GM19452 (cell line): ENCODE measurements at regions not wholly inside any gene's neighbourhood (a gene's known extent, or its start where the extent isn't known, plus 50 kb on each side); places are given as distances from the start of the nearest gene placed in this dataset.
"Not testable (repeated sequence)": the region's sequence is repeated elsewhere in the genome, so short reads cannot be mapped to it uniquely, and the experiment has no call there.

Experiments
- ATAC-seq: cut with Tn5 transposase; IDR thresholded peaks from one replicate; pipeline ENCODE4 v1.9.1; 2021; ENCODE audit not compliant: unreplicated experiment

- ATAC-seq = no peak
Measured at GRCh38 chr6:4274382-4275082, 139.2 kb upstream of the ECI2 start.

- ATAC-seq = no peak
Measured at GRCh38 chr6:4272996-4273395, 137.6 kb upstream of the ECI2 start.

GRCh38 chr6:4271761-4272470 is 136.5 kb upstream of the ECI2 start:
- ATAC-seq = no peak

- ATAC-seq = no peak
Measured at GRCh38 chr6:4270776-4271175, 135.4 kb upstream of the ECI2 start.

GRCh38 chr6:4270001-4270400 is 134.6 kb upstream of the ECI2 start:
- ATAC-seq = no peak

- no peak for ATAC-seq
Measured at GRCh38 chr6:4268171-4268570, 132.8 kb upstream of the ECI2 start.

GRCh38 chr6:4265740-4266139 is 130.4 kb upstream of the ECI2 start:
- ATAC-seq = no peak

- ATAC-seq = no peak
Measured at GRCh38 chr6:4264601-4265000, 129.2 kb upstream of the ECI2 start.

- no peak for ATAC-seq
Measured at GRCh38 chr6:4264081-4264480, 128.7 kb upstream of the ECI2 start.

- no peak for ATAC-seq
Measured at GRCh38 chr6:4262526-4262925, 127.2 kb upstream of the ECI2 start.

- ATAC-seq = no peak
Measured at GRCh38 chr6:4259391-4259790, 124.0 kb upstream of the ECI2 start.

- no peak for ATAC-seq
Measured at GRCh38 chr6:4258733-4259132, 123.4 kb upstream of the ECI2 start.

- no peak for ATAC-seq
Measured at GRCh38 chr6:4256969-4257368, 121.6 kb upstream of the ECI2 start.

- no peak for ATAC-seq
Measured at GRCh38 chr6:4253604-4254231, 118.3 kb upstream of the ECI2 start.

- not testable (repeated sequence) for ATAC-seq
Measured at GRCh38 chr6:4252445-4252844, 117.1 kb upstream of the ECI2 start.

- no peak for ATAC-seq
Measured at GRCh38 chr6:4250645-4251044, 115.3 kb upstream of the ECI2 start.

GRCh38 chr6:4243832-4244231 is 108.5 kb upstream of the ECI2 start:
- not testable (repeated sequence) for ATAC-seq

- ATAC-seq = no peak
Measured at GRCh38 chr6:4243237-4243636, 107.9 kb upstream of the ECI2 start.

GRCh38 chr6:4242601-4243000 is 107.2 kb upstream of the ECI2 start:
- no peak for ATAC-seq

- no peak for ATAC-seq
Measured at GRCh38 chr6:4240148-4240547, 104.8 kb upstream of the ECI2 start.

GRCh38 chr6:4225161-4225872 is 89.9 kb upstream of the ECI2 start:
- ATAC-seq = no peak
